ENCODE measurements at regions not wholly inside any gene's neighbourhood (a gene's known extent, or its start where the extent isn't known, plus 50 kb on each side); places are given as distances from the start of the nearest gene placed in this dataset.
A peak's percentile ranks its signal among the peaks of the same experiment; 100 is the strongest.
"Not testable (repeated sequence)": the region's sequence is repeated elsewhere in the genome, so short reads cannot be mapped to it uniquely, and the experiment has no call there.

DNA sequence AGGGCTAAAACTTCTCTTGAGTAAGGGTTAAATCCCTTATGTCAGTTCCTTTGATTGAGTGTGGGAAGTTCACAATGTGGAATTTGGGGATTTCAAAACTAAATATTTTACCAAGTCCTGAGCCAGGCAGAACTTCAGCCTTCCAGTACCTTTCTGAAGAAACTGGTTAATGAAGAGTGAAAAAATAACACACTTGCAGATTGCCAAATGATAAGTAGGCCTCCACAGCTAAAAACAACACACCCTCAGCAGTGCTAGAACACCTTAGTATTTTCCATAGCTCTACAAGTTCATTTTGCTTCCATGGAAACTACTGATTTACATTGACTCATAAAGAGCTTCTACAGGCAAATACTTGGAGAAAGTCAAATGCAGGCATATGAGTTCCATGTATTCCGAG, 326.8 kb downstream of the ZNF674 start:
- no peak for DNase-seq

DNA sequence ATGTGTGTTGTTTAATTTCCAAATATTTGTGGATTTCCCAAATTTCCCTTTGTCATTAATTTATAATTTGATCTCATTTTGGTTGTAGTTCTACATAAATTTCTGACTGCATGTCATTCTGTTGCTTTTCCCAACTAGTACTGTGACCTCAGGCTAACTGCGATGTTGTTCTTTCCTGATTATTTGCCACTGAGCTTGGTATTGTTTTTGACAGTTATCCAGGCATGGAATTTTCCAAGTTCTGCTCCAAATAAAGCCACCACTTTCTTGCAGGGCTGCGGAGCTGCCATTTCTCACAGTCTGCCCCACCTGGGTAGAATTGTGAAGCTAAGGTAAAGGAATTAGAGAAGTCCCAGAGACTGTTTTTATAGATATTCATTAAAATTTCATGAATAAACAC, 328.8 kb downstream of the ZNF674 start:
- no peak for DNase-seq

DNA sequence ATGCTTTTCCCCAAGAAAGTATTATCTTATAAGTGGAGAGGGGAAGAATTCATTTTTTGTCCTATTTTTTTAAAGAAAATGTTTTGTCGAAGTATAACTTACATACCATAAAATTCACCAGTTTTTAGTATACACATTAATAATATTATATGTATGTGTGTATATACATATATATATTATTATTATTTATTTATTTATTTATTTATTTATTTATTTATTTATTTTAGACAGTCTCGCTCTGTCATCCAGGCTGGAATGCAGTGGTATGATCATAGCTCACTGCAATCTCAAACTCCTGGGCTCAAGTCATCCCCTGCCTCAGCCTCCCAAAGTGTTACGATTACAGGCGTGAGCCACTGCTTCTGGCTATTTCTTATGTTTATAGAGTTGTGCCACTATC, 334.1 kb downstream of the ZNF674 start:
- no peak for DNase-seq

DNA sequence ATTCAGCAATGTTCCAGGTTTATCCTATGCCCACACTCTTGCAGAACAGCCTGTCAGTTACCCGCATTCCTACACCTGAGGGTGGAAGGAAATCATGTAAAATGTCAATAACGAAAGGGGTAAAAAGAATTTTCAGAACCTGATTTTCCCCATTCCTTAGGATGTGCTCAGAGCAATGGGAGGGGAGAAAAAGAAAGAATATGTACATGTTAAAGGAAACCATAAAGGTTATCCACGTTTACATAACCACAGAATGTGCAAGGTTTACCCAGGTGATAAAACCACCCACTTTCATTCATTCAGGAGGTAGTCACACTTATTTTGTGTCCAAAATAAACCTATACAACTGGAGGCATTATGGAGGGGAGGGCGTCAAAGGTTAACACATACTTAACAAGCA, 335.5 kb downstream of the ZNF674 start:
- no peak for DNase-seq

DNA sequence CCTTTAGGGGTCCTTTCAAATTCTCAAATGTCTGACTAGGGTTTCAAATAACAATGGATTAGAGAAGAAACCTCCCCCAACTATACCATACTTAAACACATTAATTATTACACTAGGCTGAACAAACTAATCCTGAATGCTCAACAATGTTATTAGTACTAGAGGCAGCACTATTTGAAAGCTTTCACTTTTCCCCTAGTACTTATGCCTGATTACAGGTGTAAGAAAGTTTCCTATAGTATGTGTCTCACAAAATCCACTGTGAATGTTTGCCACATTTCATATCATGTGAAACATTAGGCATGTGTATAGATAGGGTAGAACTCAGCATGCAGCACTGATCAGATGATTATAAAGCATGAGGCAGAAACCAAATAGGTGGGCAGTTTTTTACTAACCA, 336.2 kb downstream of the ZNF674 start:
- DNase-seq: no peak

DNA sequence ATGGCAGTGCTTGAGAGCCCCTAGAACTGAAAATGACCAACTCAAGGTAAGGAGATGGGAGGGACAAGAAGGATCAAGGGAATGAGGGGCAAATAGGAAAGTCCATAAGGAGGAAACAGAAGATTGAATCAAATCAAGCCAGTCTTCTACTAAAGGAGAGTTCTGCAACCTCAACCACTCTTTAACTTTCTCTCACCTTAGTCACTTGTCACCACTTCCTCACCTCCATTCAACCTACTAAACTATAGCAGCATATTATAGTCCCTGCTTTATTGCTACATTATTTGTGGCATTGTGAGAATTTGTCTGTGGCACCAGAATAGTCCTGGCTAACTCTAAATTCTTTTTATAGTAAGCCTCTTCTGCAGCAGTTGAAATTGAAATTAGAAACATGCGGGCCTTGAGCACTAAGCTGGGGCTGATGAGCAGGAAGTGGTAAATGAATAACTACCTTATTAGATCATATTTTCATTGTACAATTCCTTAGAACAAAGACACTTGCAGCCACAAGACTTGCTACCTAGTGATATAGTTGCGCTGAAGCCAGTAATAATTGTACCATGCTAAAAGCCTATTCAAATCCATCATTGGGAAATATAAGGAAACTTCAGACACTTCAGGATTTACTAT, 336.9 kb downstream of the ZNF674 start:
- DNase-seq: no peak

DNA sequence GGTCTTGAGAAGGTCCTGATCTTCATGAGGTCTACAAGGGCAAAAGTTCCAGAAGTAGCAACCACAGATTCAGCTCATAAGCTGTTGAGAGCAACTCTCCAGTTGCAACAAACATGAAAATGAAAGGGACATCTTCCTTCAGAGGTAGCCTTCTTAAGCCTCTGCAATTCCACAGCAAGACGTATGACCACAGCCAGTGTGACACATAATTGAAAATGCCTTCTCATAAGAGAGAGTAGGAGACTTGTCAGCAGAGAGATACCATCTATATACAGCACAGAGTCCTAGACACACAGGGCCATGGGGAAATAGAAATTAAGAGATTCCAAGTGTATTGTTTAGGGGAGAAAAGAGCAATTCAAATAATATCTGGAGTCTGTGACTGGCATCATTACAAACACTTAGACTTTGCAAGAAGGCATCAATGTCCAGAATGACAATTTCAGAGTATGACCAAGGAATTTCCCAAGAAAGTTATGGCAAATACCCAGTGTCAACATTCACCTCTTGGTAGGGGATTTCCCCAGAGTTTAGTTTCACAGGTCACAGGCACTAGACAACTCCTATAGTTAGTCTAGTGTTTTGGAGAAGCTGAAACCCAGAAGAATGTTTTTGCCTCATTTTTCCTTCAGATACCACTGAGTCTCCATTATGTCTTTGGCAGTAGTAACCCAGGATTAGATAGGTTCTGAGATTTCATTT, 340.3 kb downstream of the ZNF674 start:
- no peak for DNase-seq

DNA sequence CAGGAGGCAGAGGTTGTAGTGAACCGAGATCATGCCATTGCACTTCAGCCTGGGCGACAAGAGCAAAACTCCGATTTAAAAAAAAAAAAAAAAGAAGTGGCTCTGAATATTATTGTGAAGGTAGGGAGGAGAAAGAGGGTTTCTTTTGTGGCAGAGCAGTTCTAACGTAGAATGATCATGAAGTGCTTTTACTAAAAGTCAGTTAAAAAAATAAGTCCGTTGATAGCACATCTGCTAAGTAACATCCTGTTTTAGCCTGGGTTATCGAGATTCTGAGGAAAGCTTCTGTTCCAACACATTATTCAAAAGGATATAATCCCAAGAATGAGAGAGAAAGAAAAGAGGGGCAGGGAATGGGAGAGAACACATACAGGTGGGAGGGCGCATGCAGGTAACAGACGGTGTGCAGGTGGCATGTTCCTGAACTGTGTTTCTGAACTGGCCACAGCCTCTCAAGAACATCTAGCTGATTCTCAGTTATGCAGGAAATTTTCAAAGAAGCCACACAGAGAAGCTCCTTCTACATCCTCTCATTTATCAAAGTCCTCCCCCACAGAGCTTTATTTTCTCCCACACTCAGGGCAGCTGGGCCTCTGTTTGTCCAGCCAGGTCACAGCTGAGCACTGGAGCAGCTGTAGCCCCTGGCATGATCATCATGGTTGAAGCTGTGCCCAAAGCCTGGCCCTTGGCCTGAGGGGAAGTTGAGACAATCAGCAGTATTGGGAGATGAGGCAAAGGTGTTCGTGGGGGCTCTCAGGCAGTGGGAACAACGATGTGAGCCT, 342.3 kb downstream of the ZNF674 start:
- no peak for DNase-seq

DNA sequence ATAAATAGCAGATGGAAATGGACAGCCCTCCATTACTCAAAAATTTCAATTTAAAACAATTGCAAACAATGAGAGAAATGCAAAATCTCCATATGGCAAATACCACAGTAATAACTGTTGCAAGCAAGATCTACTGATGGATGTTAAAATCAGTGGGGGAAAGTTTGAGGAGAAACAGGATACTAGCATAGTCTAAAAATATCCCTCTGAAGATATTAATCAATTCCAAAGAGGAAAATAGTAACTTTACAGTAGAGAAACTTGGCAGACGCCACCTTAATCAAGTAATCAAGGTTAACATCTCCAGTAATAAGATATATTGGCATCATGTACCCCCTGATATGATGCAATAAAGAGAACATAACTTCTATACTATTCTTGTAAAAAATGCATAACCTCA, 344.8 kb downstream of the ZNF674 start:
- no peak for DNase-seq

DNA sequence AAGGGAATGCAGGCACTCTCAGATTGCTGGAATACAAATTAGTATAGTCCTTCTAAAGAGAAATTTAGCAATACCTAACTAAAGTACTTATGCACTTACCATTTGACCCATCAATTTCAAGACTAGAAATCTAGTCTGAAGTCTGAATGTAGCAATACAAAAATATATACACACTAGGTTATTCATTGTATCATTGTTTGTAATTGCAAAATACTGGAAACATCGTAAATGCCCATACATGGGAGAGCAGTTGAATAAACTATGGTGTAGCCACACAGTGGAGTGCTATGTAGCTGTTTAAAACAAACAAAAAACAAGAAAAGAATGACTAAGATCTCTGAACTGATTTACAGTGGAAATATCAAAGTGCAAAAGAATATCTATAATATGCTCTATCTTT, 346.4 kb downstream of the ZNF674 start:
- no peak for DNase-seq

DNA sequence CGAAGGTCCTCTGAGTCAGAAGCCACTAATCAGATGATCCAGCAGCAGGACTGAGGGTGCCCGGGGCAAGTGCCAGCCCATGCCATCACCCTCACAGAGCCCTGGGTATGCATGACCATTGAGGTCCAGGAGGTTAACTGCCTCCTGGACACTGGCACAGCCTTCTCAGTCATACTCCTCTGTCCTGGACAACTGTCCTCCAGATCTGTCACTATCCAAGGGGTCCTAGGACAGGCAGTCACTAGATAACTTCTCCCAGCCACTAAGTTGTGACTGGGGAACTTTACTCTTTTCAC, 358.5 kb downstream of the ZNF674 start:
- DNase-seq: not testable (repeated sequence)

DNA sequence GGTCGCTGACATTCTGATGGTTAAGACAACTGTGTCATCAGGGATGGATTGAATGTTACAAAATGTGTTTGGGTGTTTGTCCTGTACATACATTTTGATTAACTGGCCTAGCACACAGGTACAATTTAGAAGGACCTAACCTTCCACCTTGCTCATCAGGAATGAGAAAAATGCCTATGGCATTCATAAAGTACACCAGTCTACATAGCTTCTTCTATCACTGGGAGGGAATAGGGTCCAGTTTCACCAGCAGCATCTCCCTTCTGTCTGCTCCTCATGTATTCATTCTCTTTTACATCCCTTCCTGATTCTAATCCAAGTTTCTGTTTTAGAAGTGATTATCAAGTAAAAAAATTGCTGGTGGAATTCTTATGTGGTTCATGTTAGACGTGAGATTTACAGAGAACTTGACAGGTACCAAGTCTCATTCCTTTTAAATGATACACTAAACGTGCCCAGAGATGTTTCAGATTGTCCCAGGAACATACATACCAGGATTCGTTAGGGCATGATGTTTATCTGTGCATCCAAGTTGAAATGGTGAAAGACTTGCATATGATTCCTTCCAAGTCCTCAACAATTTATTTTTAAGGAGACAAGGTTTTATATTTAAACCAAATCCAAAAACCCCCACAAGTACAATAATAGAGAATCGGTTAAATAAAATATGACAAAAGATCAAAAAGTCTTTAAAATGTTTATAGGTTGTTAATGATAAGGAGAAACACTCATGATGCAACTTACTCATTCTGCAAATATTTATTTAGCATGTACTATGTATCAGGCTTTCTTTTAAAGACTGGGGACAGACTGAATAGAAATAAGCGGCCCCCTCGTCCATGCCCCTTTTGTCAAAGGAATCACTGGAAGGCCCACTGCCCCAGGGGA, 359.1 kb downstream of the ZNF674 start:
- no peak for DNase-seq

DNA sequence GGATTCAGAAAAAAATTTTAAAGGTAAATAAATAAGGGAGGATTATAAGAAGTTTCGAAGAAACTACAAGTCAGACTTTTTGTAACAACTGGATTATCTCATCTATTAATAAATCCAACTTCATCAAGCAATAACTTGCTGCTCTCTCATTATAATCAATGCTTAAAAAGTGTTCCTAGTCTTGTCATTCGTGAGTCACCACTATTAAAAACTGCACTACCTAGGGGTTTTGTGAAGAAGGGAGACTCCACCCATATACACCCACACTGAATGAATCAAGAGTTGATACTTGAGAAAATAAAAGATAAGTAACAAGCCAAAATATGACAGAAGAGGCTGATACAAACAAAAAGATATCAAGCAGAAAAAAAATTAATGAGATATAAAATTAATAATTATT, 360.5 kb downstream of the ZNF674 start:
- DNase-seq: no peak

DNA sequence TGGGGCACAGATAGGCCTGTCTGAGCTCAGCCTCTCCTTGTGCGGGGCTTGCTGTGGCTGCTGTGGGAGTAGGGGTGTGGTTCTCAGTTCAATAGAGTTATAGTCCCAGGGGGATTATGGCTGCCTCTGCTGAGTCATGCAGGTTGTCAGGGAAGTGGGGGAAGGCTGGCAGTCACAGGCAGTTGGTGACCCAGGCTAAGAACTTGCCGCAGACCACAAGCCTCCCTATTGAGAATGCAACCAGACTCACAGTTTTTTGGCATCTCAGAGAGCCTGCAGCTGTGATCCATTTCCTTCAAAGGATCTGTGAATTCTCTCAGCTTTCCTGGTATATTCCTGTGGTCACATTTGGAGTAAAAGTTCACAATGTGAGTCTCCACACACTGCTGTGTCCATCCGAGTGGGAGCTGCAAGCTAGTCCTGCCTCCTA, 364.9 kb downstream of the ZNF674 start:
- DNase-seq: peak; percentile 52

DNA sequence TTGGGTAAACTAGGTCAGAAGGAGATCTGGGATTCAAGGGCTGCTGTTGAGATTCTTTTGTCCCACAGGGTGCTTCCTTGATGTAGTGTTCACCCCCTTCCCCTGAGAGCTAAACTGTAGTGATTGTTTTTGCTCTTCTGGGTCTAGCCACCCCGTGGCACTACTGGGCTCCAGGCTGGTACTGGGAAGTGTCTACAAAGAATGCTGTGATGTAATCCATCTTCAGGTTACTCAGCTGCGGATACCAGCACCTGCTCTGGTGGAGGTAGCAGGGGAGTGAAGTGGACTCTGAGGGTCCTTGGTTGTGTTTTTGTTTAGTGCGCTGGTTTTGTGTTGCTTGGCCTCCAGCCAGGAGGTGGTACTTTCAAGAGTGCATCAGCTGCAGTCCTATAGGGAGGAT, 365.5 kb downstream of the ZNF674 start:
- no peak for DNase-seq

DNA sequence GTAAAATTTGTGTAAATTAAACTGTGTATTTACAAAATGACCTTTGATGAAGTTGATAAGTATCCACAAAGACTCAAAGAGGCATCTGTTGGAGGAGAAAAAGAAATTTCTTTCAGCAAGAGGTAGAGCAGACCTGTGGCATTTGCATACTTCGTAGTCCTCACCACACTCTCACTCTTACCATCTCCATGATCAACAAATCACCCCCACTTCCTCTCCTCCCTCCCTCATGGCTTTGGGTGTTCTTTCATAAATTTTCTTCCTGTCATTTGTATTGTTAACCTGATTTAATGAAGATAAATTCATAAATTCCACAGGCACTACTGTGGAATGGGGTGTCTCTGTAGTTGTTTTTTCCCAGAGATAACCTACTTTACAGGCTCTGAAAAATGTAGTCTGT, 366.5 kb downstream of the ZNF674 start:
- no peak for DNase-seq

DNA sequence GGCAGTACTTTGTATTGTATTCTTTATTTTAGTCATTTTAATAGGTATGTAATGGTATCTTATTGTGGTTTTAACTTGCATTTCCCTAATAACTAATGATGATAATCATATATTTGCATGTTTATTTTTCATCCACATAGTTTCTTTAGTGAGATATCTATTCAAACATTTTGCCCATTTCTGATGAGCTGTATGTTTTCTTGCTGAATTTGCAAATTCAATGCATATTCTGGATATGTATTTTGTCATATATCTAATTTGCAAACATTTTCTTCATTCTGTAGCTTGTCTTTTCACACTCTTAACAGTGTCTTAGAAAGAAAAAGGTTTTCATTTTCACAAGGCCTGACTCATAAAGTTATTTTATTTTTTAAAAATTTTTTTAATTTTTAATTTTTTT, 372.1 kb downstream of the ZNF674 start:
- no peak for DNase-seq

DNA sequence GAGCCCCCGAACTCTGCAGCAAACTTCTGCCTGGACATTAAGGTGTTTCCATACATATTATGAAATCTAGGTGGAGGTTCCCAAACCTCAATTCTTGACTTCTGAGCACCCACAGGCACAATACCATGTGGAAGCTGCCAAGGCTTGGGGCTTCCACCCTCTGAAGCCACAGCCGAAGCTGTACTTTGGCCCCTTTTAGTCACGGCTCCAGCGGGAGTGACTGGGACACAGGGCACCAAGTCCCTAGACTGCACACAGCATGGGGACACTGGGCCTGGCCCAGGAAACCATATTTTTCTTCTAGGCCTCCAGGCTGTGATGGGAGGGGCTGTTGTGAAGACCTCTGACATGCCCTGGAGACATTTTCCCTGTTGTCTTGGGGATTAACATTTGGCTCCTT, 373.8 kb downstream of the ZNF674 start:
- not testable (repeated sequence) for DNase-seq

DNA sequence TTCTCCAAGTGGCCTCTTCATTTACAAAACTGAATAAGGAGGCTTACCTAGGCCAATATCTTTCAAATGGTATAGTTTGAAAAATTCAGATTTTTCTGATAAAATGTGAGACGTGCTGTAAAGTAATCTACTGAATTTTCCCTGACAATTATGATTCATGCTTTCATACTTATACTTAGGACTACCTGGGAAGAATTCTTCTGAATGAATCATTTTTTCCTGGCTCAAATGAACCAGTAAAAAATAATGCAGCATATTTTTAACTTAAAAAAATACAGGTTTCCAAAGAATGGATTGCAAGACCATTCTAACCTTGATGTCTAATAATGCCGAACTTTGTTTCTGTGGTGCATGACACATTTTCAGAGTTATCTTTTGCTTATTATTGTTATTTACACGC, 375.4 kb downstream of the ZNF674 start:
- no peak for DNase-seq

DNA sequence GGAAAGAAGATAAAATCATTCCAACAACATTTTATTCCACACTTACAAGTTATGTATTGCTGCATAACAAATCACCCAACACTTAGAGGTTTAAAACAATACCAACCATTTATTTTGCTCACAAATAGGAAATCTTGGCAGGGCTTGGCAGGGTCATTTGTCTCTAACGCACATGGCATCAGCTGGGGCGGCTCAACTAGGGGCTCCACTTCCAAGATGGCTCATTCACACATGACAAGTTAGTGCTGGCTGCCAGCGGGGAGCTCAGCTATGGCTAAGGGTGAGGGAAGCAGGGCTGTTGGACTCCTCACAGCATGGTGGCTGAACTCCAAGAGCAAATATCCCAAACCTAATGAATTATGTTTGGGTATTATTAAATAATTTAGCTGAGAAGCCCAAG, 377.0 kb downstream of the ZNF674 start:
- DNase-seq: no peak

DNA sequence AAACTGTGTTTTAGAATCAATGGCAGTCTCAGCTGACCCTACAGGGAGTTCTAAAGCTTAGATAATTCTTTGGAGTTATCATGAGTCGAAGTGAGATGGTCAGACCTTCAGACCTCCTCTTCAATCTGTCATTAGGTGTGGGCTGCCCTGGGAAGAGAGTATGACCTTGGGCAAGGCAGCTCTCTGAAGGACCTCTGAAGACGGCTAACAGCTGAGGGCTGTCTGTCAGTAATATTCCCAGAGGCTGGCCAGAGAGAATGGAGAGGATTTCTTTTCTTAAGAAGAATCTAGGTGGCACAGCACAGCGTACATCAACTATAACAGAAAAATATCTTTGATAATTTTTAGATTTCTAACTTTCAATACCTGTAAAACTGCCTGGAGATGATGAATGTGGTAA, 379.4 kb downstream of the ZNF674 start:
- no peak for DNase-seq

DNA sequence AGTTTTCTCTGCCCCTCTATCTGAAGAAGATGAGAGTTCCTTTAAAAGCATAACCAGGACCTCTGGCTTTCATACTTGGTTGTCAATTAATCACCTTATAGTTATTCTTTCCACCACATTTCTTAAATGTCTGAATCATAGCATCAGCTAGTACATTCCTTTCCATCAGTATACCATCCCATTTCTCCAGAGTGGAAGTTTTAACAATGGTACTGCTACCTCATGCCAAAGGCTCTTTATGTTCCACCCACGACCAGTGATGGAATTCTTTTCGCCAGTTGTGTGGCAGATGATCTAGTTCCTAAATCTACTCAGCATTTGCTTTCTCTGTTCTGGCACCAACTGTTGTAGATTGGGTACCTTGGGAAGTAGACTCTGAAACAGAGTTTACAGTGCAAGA, 379.8 kb downstream of the ZNF674 start:
- DNase-seq: no peak

DNA sequence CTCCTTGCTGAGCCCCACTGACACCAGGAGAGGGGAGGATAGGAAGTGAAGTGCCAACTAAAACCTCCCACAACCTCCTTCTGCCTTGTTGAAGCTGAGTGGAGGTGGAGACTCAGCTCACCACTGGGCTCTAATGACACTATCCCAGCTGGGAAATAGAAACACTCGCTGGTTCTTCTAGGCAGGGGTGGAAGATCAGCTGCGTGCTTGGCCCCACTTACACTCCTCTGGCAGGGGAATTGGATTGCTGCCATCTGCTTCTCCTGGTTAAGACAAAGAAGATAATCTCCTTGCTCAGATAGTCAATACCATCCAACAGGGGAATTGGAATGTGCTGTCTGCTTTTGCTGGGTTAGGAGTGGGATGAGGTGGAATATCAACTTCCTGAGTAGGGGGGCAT, 392.5 kb downstream of the ZNF674 start:
- peak; percentile 97 for DNase-seq

Data from NCI-H82 (cell line).